Testis (tissue), 2 donors: ENCODE measurements at regions not wholly inside any gene's neighbourhood (a gene's known extent, or its start where the extent isn't known, plus 50 kb on each side); places are given as distances from the start of the nearest gene placed in this dataset.

Experiments used
- CTCF ChIP-seq, 3 experiments: fragments of 450-650 bp in 2 of 3; fragments of 200-600 bp in 1 of 3; sonication (generic) in 1 of 3; IDR thresholded peaks; one replicate each; pipeline ENCODE4 v1.5.1; 2016 to 2019; ENCODE audit warnings: antibody characterized with exemption in 3 of 3, mild to moderate bottlenecking in 2 of 3, moderate library complexity in 1 of 3
- POLR2A ChIP-seq: fragments of 450-650 bp; IDR thresholded peaks from one replicate; pipeline ENCODE4 v1.6.1; 2017; ENCODE audit warnings: antibody characterized with exemption, mild to moderate bottlenecking, moderate library complexity

- TF ChIP-seq CTCF (IDR thresholded peaks at IDR 0.05) (no peak), POLR2A (no peak)
These were observed 164.3 kb downstream of the ABCC12 start for GRCh38 chr16:47991491-47991890.
